GM21423 (cell line): ENCODE measurements at regions not wholly inside any gene's neighbourhood (a gene's known extent, or its start where the extent isn't known, plus 50 kb on each side); places are given as distances from the start of the nearest gene placed in this dataset.

Experiments
- ATAC-seq: cut with Tn5 transposase; IDR thresholded peaks from one replicate; pipeline ENCODE4 v1.9.1; 2021; ENCODE audit warnings: mild to moderate bottlenecking, moderate library complexity; ENCODE audit not compliant: unreplicated experiment

DNA sequence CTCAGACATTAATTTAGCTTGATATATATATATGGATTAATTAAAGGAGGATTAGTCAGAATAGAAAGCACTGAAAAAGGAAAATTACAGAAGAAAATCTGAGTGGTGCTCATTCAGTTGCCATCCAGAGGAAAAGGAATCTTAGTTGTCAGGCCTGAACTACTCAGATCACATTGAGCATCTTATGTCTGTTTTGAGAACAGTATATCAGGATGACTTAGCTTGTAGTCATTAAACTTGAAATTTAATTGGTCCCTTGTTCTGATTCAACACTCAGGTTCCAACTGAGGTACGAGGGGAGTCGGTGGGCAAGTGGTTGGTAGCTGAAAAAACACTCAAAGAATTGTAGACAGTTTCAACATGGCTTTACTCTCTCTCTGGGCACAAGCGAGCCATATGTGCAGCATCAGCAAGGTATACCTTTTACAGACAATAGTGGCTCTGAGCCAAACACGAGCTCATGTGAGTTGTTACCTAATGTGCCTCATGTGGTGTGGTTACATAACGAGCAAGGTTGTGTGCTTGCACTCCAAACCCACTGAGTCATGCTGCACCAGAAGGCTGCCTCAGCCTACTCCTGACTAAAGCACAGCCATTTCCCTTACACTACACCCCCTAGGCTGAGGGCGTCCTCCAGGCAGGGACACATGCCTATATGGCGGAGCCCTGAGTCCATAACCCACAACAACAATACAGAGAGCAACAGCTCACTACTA, 73.0 kb upstream of the HMGN3 start:
- no peak for ATAC-seq

- no peak for ATAC-seq
Observed at GRCh38 chr6:79305020-79305419, 70.5 kb upstream of the HMGN3 start.

GRCh38 chr6:79302341-79302740, 67.9 kb upstream of the HMGN3 start:
- ATAC-seq, result no peak

- no peak for ATAC-seq
Observed at GRCh38 chr6:79301290-79301689, 66.8 kb upstream of the HMGN3 start.

DNA sequence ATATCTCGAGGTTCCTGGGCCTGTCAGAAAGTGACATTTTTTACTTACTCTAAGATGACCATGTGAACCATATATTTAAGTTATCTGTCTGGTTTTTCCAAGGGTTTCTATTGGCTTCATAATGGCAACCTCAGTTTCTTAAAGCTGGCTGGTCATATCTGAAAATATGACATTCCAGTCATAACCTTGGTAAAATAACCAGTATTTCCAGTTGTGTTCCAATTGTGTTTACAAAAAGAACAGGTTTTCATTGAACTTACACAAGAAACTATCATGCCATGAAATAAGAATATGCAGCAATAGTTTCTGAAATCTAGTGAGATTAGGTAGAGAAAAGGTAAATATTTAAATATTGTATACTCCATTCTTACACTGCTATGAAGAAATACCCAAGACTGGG, 61.7 kb upstream of the HMGN3 start:
- no peak for ATAC-seq
